CD4-positive, alpha-beta T cell (primary cell): ENCODE measurements at regions not wholly inside any gene's neighbourhood (a gene's known extent, or its start where the extent isn't known, plus 50 kb on each side); places are given as distances from the start of the nearest gene placed in this dataset.

Experiments used
- ATAC-seq: fragments of 200-7000 bp; cut with Tn5 transposase; one replicate; pipeline ENCODE4 v1.10.0; 2022; ENCODE audit warnings: mild to moderate bottlenecking; ENCODE audit not compliant: poor library complexity
- CTCF ChIA-PET: fragments of 350-600 bp; sonication (Branson Sonifier 250); formaldehyde crosslinking; loops from one replicate; lab custom pipeline; 2021; ENCODE audit warnings: antibody characterized with exemption, inconsistent platforms; lab: Charles Lee
- POLR2A ChIA-PET: fragments of 350-600 bp; sonication (Branson Sonifier 250); formaldehyde crosslinking; loops from one replicate; lab custom pipeline; 2021; ENCODE audit warnings: antibody characterized with exemption, inconsistent platforms; lab: Charles Lee
- DNase-seq, 14 experiments: peaks; one replicate each; pipeline ENCODE4 v3.0.0-alpha.2; 2013 to 2020; ENCODE audit warnings: mixed read lengths in 2 of 14
- H3K27ac ChIP-seq, 2 donors: one replicate each; pipeline versions ENCODE4 v1.5.1 to v1.7.0; 2013; ENCODE audit warnings: low read length in 2 of 2, low read depth in 1 of 2, mild to moderate bottlenecking in 1 of 2
- H3K27me3 ChIP-seq, 2 experiments: 1 replicate in 1 of 2; 2 replicates in 1 of 2; pipeline versions ENCODE4 v1.6.1 to v1.7.0; 2013; ENCODE audit warnings: low read length in 2 of 2, control low read depth in 1 of 2, mild to moderate bottlenecking in 1 of 2, moderate library complexity in 1 of 2; ENCODE audit not compliant: insufficient read depth in 2 of 2, control insufficient read depth in 1 of 2
- H3K36me3 ChIP-seq: one replicate; pipeline ENCODE4 v1.6.1; 2013; ENCODE audit warnings: low read length, control low read depth; ENCODE audit not compliant: insufficient read depth
- H3K4me1 ChIP-seq: one replicate; pipeline ENCODE4 v1.6.1; 2013; ENCODE audit warnings: low read length, control low read depth; ENCODE audit not compliant: insufficient read depth
- H3K4me3 ChIP-seq: one replicate; pipeline ENCODE4 v1.5.1; 2013; ENCODE audit warnings: mild to moderate bottlenecking, low read length, moderate library complexity
- H3K9me3 ChIP-seq, 2 experiments: 1 replicate in 1 of 2; 2 replicates in 1 of 2; pipeline versions ENCODE4 v1.6.1 to v1.7.0; 2013; ENCODE audit warnings: low read length in 2 of 2, mild to moderate bottlenecking in 2 of 2, control low read depth in 1 of 2, moderate library complexity in 1 of 2; ENCODE audit not compliant: control insufficient read depth in 1 of 2, insufficient read depth in 1 of 2
- H3K27ac Mint-ChIP-seq: one replicate; pipeline ENCODE4 v1.8.0; 2020; ENCODE audit warnings: mixed read lengths
- H3K27me3 Mint-ChIP-seq: one replicate; pipeline ENCODE4 v1.8.0; 2021; ENCODE audit warnings: mixed read lengths
- H3K36me3 Mint-ChIP-seq: one replicate; pipeline ENCODE4 v1.8.0; 2021; ENCODE audit warnings: low read depth, mixed read lengths
- H3K4me1 Mint-ChIP-seq: one replicate; pipeline ENCODE4 v1.8.0; 2021; ENCODE audit warnings: low read depth, mixed read lengths
- H3K4me3 Mint-ChIP-seq: one replicate; pipeline ENCODE4 v1.8.0; 2020; ENCODE audit warnings: mild to moderate bottlenecking, mixed read lengths
- H3K9me3 Mint-ChIP-seq: one replicate; pipeline ENCODE4 v1.8.0; 2020; ENCODE audit warnings: mixed read lengths
- intact Hi-C, 2 experiments: fragments of 100-400 bp; cut with DNase I in 1 of 2; cut with micrococcal nuclease in 1 of 2; formaldehyde crosslinking; loops; one replicate each; pipeline versions ENCODE4 v1.15.1 to v1.9.0; 2023 to 2025; cut with DNase I, micrococcal nuclease
- TF ChIP-seq, protein P1 (sequence below): fragments of 200-600 bp; IDR thresholded peaks from one replicate; pipeline ENCODE4 v1.8.0; 2022; ENCODE audit warnings: antibody characterized with exemption, mild to moderate bottlenecking

GRCh38 chr11:98572941-98573340, 447.8 kb upstream of the CNTN5 start:
- Mint-ChIP-seq H3K9me3 (peaks cover 17% of the 10 kb centered on the region), H3K27ac (no peak overlapping the region), H3K4me1 (no peaks in the 10 kb centered on the region), H3K4me3 (no peak overlapping the region), H3K27me3 (no peaks in the 10 kb centered on the region), H3K36me3 (no peaks in the 10 kb centered on the region)
- Histone ChIP-seq H3K4me3 (no peak overlapping the region), H3K4me1 (no peaks in the 10 kb centered on the region), H3K36me3 (no peaks in the 10 kb centered on the region), H3K9me3 (peaks cover 0 to 4% of the 10 kb centered on the region in 2 experiments), H3K27me3 (no peaks in the 10 kb centered on the region), H3K27ac (no peak overlapping the region)
- TF ChIP-seq, protein P1, sequence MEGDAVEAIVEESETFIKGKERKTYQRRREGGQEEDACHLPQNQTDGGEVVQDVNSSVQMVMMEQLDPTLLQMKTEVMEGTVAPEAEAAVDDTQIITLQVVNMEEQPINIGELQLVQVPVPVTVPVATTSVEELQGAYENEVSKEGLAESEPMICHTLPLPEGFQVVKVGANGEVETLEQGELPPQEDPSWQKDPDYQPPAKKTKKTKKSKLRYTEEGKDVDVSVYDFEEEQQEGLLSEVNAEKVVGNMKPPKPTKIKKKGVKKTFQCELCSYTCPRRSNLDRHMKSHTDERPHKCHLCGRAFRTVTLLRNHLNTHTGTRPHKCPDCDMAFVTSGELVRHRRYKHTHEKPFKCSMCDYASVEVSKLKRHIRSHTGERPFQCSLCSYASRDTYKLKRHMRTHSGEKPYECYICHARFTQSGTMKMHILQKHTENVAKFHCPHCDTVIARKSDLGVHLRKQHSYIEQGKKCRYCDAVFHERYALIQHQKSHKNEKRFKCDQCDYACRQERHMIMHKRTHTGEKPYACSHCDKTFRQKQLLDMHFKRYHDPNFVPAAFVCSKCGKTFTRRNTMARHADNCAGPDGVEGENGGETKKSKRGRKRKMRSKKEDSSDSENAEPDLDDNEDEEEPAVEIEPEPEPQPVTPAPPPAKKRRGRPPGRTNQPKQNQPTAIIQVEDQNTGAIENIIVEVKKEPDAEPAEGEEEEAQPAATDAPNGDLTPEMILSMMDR, result no peak
- intact Hi-C loops, result no loop called here
- CTCF ChIA-PET, result no interaction called here
- ATAC-seq (no peak), DNase-seq (no peak)
- POLR2A ChIA-PET, result no interaction called here

DNA sequence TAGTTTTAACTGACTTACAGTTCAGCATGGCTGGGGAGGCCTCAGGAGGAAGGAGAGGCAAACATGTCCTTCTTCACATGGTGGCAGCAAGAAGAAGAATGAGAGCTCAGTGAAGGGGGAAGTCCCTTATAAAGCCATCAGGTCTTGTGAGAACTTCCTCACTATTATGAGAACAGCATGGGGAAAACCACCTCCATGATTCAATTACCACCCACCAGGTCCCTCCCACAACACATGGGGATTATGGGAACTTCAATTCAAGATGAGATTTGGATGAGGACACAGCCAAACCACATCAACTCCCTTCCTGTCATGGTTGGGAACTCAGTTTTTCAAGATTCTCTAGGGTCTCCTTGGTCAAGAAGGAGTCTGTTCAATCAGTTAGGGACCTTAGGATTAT, 432.9 kb upstream of the CNTN5 start:
- Mint-ChIP-seq H3K9me3 (peaks cover 5% of the 10 kb centered on the region), H3K36me3 (no peaks in the 10 kb centered on the region), H3K27me3 (no peaks in the 10 kb centered on the region), H3K4me3 (no peak overlapping the region), H3K4me1 (no peaks in the 10 kb centered on the region), H3K27ac (no peak overlapping the region)
- H3K27me3 ChIP-seq, result no peaks in the 10 kb centered on the region
- H3K36me3 ChIP-seq, result no peaks in the 10 kb centered on the region
- ChIA-PET CTCF (no interaction called here), POLR2A (no interaction called here)
- intact Hi-C loops, result no loop called here
- peaks cover 0 to 23% of the 10 kb centered on the region in 2 experiments for H3K9me3 ChIP-seq
- no peak overlapping the region for H3K4me3 ChIP-seq
- ATAC-seq, result no peak
- H3K4me1 ChIP-seq, result no peaks in the 10 kb centered on the region
- no peak overlapping the region for H3K27ac ChIP-seq
- TF ChIP-seq, protein P1, result no peak
- DNase-seq, result no peak

DNA sequence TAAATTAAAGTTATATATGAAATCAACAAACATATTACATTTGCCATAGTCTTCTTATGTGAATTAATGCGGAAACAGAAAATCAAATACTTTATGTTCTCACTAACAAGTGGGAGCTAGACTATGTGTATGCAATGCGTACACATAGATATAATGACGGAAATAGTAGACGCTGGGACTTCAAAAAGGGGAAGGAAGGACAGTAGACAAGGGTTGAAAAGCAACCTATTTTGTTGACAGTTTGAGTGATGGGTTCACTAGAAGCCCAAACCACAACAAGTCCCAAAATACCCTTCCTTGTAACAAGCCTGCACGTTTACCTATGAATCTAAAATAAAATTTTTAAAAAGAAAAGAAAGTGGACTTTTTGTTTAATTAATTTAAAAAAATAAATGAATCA, 430.8 kb upstream of the CNTN5 start:
- ATAC-seq (no peak), DNase-seq (no peak)
- Histone ChIP-seq H3K27me3 (no peaks in the 10 kb centered on the region), H3K9me3 (peaks cover 0 to 9% of the 10 kb centered on the region in 2 experiments), H3K4me1 (no peaks in the 10 kb centered on the region), H3K4me3 (no peak overlapping the region), H3K27ac (no peak overlapping the region), H3K36me3 (no peaks in the 10 kb centered on the region)
- intact Hi-C loops, result no loop called here
- Mint-ChIP-seq H3K36me3 (no peaks in the 10 kb centered on the region), H3K4me3 (no peak overlapping the region), H3K27me3 (no peaks in the 10 kb centered on the region), H3K4me1 (no peaks in the 10 kb centered on the region), H3K27ac (no peak overlapping the region), H3K9me3 (peaks cover 11% of the 10 kb centered on the region)
- ChIA-PET POLR2A (no interaction called here), CTCF (no interaction called here)
- TF ChIP-seq, protein P1, result no peak
